ENCODE measurements at regions not wholly inside any gene's neighbourhood (a gene's known extent, or its start where the extent isn't known, plus 50 kb on each side); places are given as distances from the start of the nearest gene placed in this dataset.

DNA sequence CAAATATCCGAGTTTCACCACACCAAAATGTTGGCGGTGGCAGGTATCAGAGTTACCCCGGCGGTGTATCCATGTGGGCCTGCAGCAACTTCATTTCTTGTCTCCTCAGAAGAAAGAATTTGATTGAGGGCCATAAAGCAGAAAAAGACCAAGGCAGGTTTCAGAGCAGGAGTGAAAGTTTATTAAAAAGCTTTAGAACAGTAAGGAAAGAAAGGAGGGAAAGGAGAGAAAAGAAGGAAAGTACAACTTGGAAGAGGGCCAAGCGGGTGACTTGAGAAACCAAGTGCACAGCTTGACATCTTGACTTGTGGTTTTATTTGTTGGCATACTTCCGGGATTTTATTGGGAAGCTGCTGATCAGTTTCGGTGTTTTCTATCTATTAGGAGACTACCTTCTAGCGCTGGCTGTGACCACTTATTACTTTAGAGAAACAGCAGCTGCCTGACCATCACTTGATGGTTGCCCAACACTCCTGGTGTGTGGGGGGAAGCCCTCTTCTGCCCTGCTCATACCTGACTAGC, 75.5 kb upstream of the RAB3GAP2 start:
- TF ChIP-seq, protein P1, sequence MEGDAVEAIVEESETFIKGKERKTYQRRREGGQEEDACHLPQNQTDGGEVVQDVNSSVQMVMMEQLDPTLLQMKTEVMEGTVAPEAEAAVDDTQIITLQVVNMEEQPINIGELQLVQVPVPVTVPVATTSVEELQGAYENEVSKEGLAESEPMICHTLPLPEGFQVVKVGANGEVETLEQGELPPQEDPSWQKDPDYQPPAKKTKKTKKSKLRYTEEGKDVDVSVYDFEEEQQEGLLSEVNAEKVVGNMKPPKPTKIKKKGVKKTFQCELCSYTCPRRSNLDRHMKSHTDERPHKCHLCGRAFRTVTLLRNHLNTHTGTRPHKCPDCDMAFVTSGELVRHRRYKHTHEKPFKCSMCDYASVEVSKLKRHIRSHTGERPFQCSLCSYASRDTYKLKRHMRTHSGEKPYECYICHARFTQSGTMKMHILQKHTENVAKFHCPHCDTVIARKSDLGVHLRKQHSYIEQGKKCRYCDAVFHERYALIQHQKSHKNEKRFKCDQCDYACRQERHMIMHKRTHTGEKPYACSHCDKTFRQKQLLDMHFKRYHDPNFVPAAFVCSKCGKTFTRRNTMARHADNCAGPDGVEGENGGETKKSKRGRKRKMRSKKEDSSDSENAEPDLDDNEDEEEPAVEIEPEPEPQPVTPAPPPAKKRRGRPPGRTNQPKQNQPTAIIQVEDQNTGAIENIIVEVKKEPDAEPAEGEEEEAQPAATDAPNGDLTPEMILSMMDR (IDR thresholded peaks at IDR 0.05) = no peak
- TF ChIP-seq POLR2A (IDR thresholded peaks at IDR 0.05) = no peak

All from esophagus squamous epithelium (tissue), 4 donors.